ENCODE measurements at regions not wholly inside any gene's neighbourhood (a gene's known extent, or its start where the extent isn't known, plus 50 kb on each side); places are given as distances from the start of the nearest gene placed in this dataset.

- TF ChIP-seq CTCF (conservative IDR thresholded peaks at IDR 0.05; ENCODE audit: low read length) (no peak), EZH2phosphoT487 (IDR thresholded peaks at IDR 0.05; ENCODE audit: borderline replicate concordance, low read depth, low read length) (no peak)
These were observed 266.9 kb upstream of the IGF1R start for GRCh38 chr15:98381446-98381845.
